Activated CD4-positive, alpha-beta T cell treated with anti-CD3 and anti-CD28 coated beads, Interleukin-2, Interleukin-6, amounts not matched to agents 100 ng/mL and 50 ng/mL, durations not matched to agents 16 hours and 8 hours (primary cell): ENCODE measurements at regions not wholly inside any gene's neighbourhood (a gene's known extent, or its start where the extent isn't known, plus 50 kb on each side); places are given as distances from the start of the nearest gene placed in this dataset.
"Not testable (repeated sequence)": the region's sequence is repeated elsewhere in the genome, so short reads cannot be mapped to it uniquely, and the experiment has no call there.

Source experiments
- DNase-seq: peaks from one replicate; pipeline ENCODE4 v3.0.0-alpha.2; 2020

DNA sequence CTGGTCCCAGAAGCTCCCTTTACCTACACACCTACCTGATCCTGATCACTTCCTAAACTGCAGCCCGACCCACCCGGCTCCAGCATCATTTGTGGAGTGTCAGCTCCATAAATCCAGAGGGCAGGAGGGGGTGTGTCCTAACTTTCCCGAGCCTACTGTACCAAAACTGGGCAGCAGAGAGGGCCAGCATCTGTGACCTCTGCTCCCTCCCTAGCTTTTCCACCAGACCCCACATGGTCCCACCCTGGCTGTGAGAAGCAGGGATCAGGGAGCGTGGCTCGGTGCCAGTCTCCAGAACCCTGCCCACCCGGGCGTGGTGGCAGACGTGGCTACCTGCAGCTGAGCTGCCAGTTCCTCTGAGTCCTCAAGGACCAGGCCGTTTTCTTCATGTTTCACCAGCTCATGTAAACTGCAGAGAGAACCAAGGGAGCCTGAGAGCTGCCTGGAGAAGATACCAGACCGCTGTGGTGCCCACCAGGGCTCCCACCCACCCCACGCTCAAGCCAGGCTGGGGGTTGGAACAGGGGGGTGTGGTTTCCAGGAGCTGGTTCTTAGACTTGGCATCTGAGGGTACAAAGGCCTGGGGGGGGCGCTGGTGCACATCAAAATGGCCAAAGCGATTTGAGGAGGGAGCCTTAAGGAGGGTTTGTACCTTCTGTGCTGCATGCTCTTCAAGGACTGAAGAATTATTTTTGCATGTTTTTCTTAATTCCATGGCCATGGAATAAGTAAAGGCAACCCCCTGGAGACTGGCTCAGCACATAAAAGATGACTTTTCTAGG is 76.7 kb upstream of the DRD5 start:
- DNase-seq: no peak

- not testable (repeated sequence) for DNase-seq
These were observed 74.2 kb upstream of the DRD5 start for GRCh38 chr4:9707281-9707680.

- not testable (repeated sequence) for DNase-seq
These were observed 73.5 kb upstream of the DRD5 start for GRCh38 chr4:9707936-9708335.

- DNase-seq: no peak
These were observed 71.7 kb upstream of the DRD5 start for GRCh38 chr4:9709724-9710123.

- not testable (repeated sequence) for DNase-seq
These were observed 66.2 kb upstream of the DRD5 start for GRCh38 chr4:9715271-9715670.

- DNase-seq: no peak
These were observed 65.3 kb upstream of the DRD5 start for GRCh38 chr4:9716093-9716492.

GRCh38 chr4:9718246-9718939 is 63.0 kb upstream of the DRD5 start:
- not testable (repeated sequence) for DNase-seq

- not testable (repeated sequence) for DNase-seq
These were observed 59.3 kb upstream of the DRD5 start for GRCh38 chr4:9722131-9722530.
